ENCODE measurements at regions not wholly inside any gene's neighbourhood (a gene's known extent, or its start where the extent isn't known, plus 50 kb on each side); places are given as distances from the start of the nearest gene placed in this dataset.

DNA sequence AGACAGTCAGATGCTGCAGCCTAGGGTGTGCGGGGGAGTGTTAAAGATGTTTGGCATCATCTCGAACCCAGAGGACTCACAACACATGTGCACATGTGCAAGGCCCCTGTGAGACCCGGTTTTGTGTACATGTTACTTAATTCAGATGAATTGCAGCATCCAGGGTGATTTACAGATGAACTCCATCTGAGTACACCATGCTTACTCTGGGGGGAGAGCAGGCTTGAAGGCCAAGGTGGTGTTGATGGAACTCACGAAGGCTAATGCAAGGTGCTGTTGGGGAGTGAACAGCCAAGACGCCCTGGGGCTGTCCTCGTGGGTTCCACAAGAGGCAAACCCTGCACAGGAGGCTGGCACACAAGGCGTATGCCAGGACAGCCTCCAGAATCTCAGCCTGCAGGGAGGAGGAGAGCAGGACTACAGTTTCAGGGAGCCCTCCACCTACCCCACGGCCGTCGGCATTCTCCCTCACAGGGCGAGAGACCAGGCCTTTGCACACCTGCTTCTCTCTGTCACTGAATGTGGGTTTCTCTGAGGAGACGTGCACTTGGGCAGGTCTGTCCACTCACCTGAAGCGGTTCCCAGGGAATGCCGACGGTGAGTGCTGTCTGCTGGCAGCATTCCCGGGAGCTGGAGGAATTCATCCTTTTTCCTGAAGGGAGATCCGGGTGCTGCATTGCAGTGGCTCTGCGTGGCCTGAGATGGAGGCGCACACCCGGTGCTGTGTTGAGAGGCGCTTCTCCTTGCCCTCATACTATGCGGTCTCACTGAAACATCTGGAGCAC, 178.5 kb upstream of the RNF32 start:
- no peak for TF ChIP-seq CTCF (IDR thresholded peaks at IDR 0.05; ENCODE audit: low read depth, low read length)
- Histone ChIP-seq H3K9me3 (no peaks in the 10 kb centered on the region), H3K27me3 (peaks cover 47% of the 10 kb centered on the region), H3K4me1 (no peaks in the 10 kb centered on the region), H3K4me3 (ENCODE audit: low read depth, low read length) (no peak overlapping the region), H3K36me3 (no peaks in the 10 kb centered on the region)
- DNase-seq = no peak

GRCh38 chr7:156460858-156461627, 179.5 kb upstream of the RNF32 start:
- DNase-seq = no peak
- no peaks in the 10 kb centered on the region for H3K4me1 ChIP-seq
- peaks cover 38% of the 10 kb centered on the region for H3K27me3 ChIP-seq
- H3K9me3 ChIP-seq = no peaks in the 10 kb centered on the region
- no peak for TF ChIP-seq CTCF (IDR thresholded peaks at IDR 0.05; ENCODE audit: low read depth, low read length)
- no peaks in the 10 kb centered on the region for H3K36me3 ChIP-seq
- H3K4me3 ChIP-seq (ENCODE audit: low read depth, low read length) = no peak overlapping the region

DNA sequence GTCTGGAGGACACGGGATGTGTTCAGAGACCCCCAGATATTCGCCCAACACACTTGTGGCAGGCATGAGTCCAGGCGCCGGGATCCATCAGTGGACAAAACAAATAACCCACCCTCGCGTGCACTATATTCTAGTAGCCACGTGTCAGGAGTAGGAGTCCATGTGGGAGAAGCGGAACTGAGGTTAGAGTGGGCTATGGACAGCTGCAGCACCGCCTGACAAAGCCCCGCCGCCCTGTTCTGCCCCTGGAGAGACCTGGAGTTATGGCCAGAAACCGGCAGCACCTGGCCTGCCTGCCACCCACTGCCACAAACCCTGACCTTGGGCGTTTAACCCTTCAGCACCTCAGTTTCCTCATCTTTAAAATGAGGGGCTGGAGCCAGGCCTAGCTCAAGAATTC, 181.0 kb upstream of the RNF32 start:
- Histone ChIP-seq H3K27me3 (peaks cover 23% of the 10 kb centered on the region), H3K4me1 (no peaks in the 10 kb centered on the region), H3K4me3 (ENCODE audit: low read depth, low read length) (no peak overlapping the region), H3K9me3 (no peaks in the 10 kb centered on the region), H3K36me3 (no peaks in the 10 kb centered on the region)
- TF ChIP-seq CTCF (IDR thresholded peaks at IDR 0.05; ENCODE audit: low read depth, low read length) = no peak
- DNase-seq = no peak

DNA sequence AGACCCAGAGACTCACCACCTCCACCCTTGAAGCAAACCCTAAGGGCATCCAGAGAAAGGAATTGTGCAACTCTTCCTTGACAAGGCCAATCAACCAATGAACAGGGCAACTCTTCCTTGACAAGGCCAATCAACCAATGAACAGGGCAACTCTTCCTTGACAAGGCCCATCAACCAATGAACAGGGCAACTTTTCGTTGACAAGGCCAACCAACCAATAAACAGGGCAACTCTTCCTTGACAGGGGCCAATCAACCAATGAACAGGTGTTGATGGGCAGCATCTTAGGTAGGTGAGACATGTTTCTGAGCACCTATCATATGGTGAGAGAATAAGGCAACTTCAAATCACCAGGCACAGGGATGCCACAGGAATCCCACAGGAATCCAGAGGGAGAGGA, 181.5 kb upstream of the RNF32 start:
- DNase-seq = no peak
- TF ChIP-seq CTCF (IDR thresholded peaks at IDR 0.05; ENCODE audit: low read depth, low read length) = no peak
- Histone ChIP-seq H3K27me3 (peaks cover 19% of the 10 kb centered on the region), H3K4me1 (no peaks in the 10 kb centered on the region), H3K9me3 (no peaks in the 10 kb centered on the region), H3K4me3 (ENCODE audit: low read depth, low read length) (no peak overlapping the region), H3K36me3 (no peaks in the 10 kb centered on the region)

DNA sequence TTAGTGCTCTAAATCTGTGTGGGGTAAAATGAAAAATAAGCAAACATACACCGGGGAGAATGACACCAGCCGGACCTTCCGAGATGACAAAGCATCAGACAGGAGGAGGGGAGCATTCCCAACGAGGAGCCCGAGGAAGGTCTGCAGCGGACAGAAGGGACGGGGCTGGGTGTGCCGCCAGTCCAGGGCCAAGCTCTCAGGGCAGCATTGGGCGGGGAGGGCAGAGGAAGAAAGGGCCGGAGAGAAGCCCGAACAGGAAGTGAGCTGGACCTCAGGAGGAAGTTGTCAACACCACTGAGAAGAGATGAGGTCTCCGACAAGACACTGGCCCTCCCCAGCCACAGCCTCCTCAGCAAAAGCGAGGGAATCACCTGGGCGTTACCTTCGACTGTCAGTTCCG, 182.6 kb upstream of the RNF32 start:
- TF ChIP-seq CTCF (IDR thresholded peaks at IDR 0.05; ENCODE audit: low read depth, low read length) = no peak
- Histone ChIP-seq H3K27me3 (peaks cover 26% of the 10 kb centered on the region), H3K9me3 (no peaks in the 10 kb centered on the region), H3K4me1 (no peaks in the 10 kb centered on the region), H3K36me3 (no peaks in the 10 kb centered on the region), H3K4me3 (ENCODE audit: low read depth, low read length) (no peak overlapping the region)
- no peak for DNase-seq
